SU-DHL-6 (cell line): ENCODE measurements at regions not wholly inside any gene's neighbourhood (a gene's known extent, or its start where the extent isn't known, plus 50 kb on each side); places are given as distances from the start of the nearest gene placed in this dataset.

Experiments used
- CTCF ChIP-seq: fragments of 200-600 bp; sonication (generic); IDR thresholded peaks from one replicate; pipeline ENCODE4 v1.5.1; 2017; ENCODE audit warnings: antibody characterized with exemption, mild to moderate bottlenecking, low read length, moderate library complexity; ENCODE audit not compliant: insufficient read depth, poor library complexity, severe bottlenecking
- EZH2phosphoT487 ChIP-seq: fragments of 200-600 bp; sonication (generic), shearing (Covaris generic); conservative IDR thresholded peaks from 2 replicates; pipeline ENCODE4 v1.6.1; 2018; ENCODE audit warnings: mild to moderate bottlenecking, antibody characterized with exemption, low read length, moderate library complexity, mixed read lengths

DNA sequence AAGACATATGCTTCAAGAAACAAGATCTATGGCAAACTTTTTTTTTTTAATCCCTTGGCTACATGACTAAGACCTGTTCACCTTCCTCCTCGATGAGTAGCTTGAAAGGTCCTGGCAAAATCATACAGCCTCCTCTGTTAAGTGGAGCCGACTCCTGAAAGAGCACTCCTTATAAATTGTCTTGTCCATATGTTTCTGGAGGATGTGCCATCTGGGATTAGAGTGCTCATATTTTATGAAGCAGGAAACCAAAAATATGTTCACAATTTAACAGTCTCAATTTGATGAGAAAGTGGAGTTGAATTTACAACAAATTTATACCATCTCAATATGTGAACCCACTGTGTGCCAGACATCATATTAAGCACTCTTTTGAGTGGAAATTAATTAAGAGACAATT lies 912.1 kb upstream of the FAT3 start:
- TF ChIP-seq CTCF (no peak), EZH2phosphoT487 (no peak)
